ENCODE measurements at regions not wholly inside any gene's neighbourhood (a gene's known extent, or its start where the extent isn't known, plus 50 kb on each side); places are given as distances from the start of the nearest gene placed in this dataset.

DNA sequence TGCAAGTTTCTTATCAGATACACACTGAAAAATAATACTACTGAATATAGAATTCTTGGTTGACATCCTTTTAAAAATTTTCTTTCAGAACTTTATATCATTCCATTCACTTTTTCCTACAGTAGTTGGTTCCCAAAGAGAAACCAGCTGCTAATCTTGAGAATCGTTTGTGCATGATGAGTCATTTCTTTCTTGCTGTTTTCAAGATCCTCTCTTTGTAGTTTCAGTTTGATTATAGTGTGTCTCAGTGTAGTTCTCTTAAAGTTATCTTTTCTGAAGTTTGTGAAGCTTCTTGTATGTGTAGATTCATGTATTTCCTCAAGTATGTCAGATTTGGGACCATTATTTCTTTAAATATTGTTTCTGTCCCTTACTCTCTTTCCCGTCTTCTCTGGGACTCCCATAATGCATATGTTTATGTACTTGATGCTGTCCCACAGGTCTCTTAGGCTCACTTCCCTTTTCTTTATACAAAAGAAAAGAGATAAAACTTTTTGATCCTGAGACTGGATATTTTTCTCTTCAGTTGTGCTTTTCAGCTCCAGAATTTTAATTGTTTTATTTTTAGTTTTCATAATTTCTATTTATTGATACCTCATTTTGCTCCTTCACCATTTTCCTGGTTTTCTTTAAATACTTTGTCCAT, 801.0 kb downstream of the TDRD15 start:
- H3K23ac ChIP-seq (ENCODE audit: low read depth, low read length, poor library complexity), result no peak overlapping the region
- no CpG with 5 or more reads among the region's 2 CpGs for WGBS, 2 donors (ENCODE audit: extremely low coverage in 2 of 2, insufficient read length in 2 of 2, insufficient replicate concordance in 1 of 2)
- H4K8ac ChIP-seq (ENCODE audit: low read depth, low read length), result no peak overlapping the region

GRCh38 chr2:21928292-21928691, 804.5 kb downstream of the TDRD15 start:
- Histone ChIP-seq H3K9ac (ENCODE audit: low read depth, low read length, poor library complexity) (no peak overlapping the region), H3K23ac (ENCODE audit: low read depth, low read length, poor library complexity) (no peak overlapping the region), H4K91ac (ENCODE audit: low read depth, low read length, poor library complexity) (no peak overlapping the region), H2AFZ (ENCODE audit: low read length) (no peak overlapping the region), H3K27me3 (ENCODE audit: control insufficient read depth in 3 of 3, insufficient read depth in 3 of 3, low read depth in 1 of 3, low read length in 3 of 3) (no peaks in the 10 kb centered on the region), H3K27ac (replicated peaks; ENCODE audit: low read length) (no peak overlapping the region), H3K4me2 (ENCODE audit: insufficient read depth, low read length, poor library complexity, severe bottlenecking) (no peak overlapping the region), H3K14ac (ENCODE audit: low read length) (no peak overlapping the region), H3K9me3 (replicated peaks in 1 of 2; ENCODE audit: control insufficient read depth in 2 of 2, insufficient read depth in 1 of 2, low read depth in 1 of 2, low read length in 2 of 2) (no peaks in the 10 kb centered on the region), H3K79me1 (ENCODE audit: low read depth, low read length) (no peaks in the 10 kb centered on the region), H3K4me1 (ENCODE audit: control insufficient read depth in 2 of 2, insufficient read depth in 1 of 2, low read depth in 1 of 2, low read length in 2 of 2) (no peaks in the 10 kb centered on the region), H3K36me3 (replicated peaks in 1 of 2; ENCODE audit: control insufficient read depth in 2 of 2, insufficient read depth in 2 of 2, low read length in 2 of 2) (no peaks in the 10 kb centered on the region), H3K4ac (ENCODE audit: low read length) (no peak overlapping the region), H3K18ac (ENCODE audit: low read length) (no peak overlapping the region), H3K4me3 (ENCODE audit: low read length in 2 of 2) (no peak overlapping the region), H2BK120ac (ENCODE audit: low read depth, low read length) (no peak overlapping the region), H4K8ac (ENCODE audit: low read depth, low read length) (no peak overlapping the region), H2BK12ac (ENCODE audit: low read length) (no peak overlapping the region), H2BK5ac (ENCODE audit: low read length) (no peak overlapping the region), H2AK5ac (ENCODE audit: low read depth, low read length) (no peak overlapping the region), H2BK15ac (ENCODE audit: low read length) (no peak overlapping the region)
- no CpG with 5 or more reads among the region's 2 CpGs for WGBS, 2 donors (ENCODE audit: extremely low coverage in 2 of 2, insufficient read length in 2 of 2, insufficient replicate concordance in 1 of 2)
- DNase-seq (ENCODE audit: low spot score), result no peak

More for the DNA sequence above, 801.0 kb downstream of the TDRD15 start:
- no peak overlapping the region for H2AK5ac ChIP-seq (ENCODE audit: low read depth, low read length)
- H3K4me3 ChIP-seq (ENCODE audit: low read length in 2 of 2), result no peak overlapping the region
- DNase-seq (ENCODE audit: low spot score), result no peak
- H3K14ac ChIP-seq (ENCODE audit: low read length), result no peak overlapping the region
- H3K4me2 ChIP-seq (ENCODE audit: insufficient read depth, low read length, poor library complexity, severe bottlenecking), result no peak overlapping the region
- H3K18ac ChIP-seq (ENCODE audit: low read length), result no peak overlapping the region
- H2AFZ ChIP-seq (ENCODE audit: low read length), result no peak overlapping the region
- no peak overlapping the region for H3K27ac ChIP-seq (replicated peaks; ENCODE audit: low read length)
- H3K4me1 ChIP-seq (ENCODE audit: control insufficient read depth in 2 of 2, insufficient read depth in 1 of 2, low read depth in 1 of 2, low read length in 2 of 2), result no peaks in the 10 kb centered on the region
- no peak overlapping the region for H3K4ac ChIP-seq (ENCODE audit: low read length)
- H2BK120ac ChIP-seq (ENCODE audit: low read depth, low read length), result no peak overlapping the region
- no peak overlapping the region for H2BK15ac ChIP-seq (ENCODE audit: low read length)
- no peaks in the 10 kb centered on the region for H3K27me3 ChIP-seq (ENCODE audit: control insufficient read depth in 3 of 3, insufficient read depth in 3 of 3, low read depth in 1 of 3, low read length in 3 of 3)
- H3K79me1 ChIP-seq (ENCODE audit: low read depth, low read length), result no peaks in the 10 kb centered on the region
- no peaks in the 10 kb centered on the region for H3K36me3 ChIP-seq (replicated peaks in 1 of 2; ENCODE audit: control insufficient read depth in 2 of 2, insufficient read depth in 2 of 2, low read length in 2 of 2)
- H4K91ac ChIP-seq (ENCODE audit: low read depth, low read length, poor library complexity), result no peak overlapping the region
- H3K9ac ChIP-seq (ENCODE audit: low read depth, low read length, poor library complexity), result no peak overlapping the region
- no peak overlapping the region for H2BK12ac ChIP-seq (ENCODE audit: low read length)
- H3K9me3 ChIP-seq (replicated peaks in 1 of 2; ENCODE audit: control insufficient read depth in 2 of 2, insufficient read depth in 1 of 2, low read depth in 1 of 2, low read length in 2 of 2), result no peaks in the 10 kb centered on the region
- H2BK5ac ChIP-seq (ENCODE audit: low read length), result no peak overlapping the region

GRCh38 chr2:21930226-21930625, 806.5 kb downstream of the TDRD15 start:
- Histone ChIP-seq H2AFZ (ENCODE audit: low read length) (no peak overlapping the region), H3K9me3 (replicated peaks in 1 of 2; ENCODE audit: control insufficient read depth in 2 of 2, insufficient read depth in 1 of 2, low read depth in 1 of 2, low read length in 2 of 2) (no peaks in the 10 kb centered on the region), H2BK5ac (ENCODE audit: low read length) (no peak overlapping the region), H3K9ac (ENCODE audit: low read depth, low read length, poor library complexity) (no peak overlapping the region), H2BK12ac (ENCODE audit: low read length) (no peak overlapping the region), H2BK120ac (ENCODE audit: low read depth, low read length) (no peak overlapping the region), H3K4me3 (ENCODE audit: low read length in 2 of 2) (no peak overlapping the region), H3K27ac (replicated peaks; ENCODE audit: low read length) (no peak overlapping the region), H3K79me1 (ENCODE audit: low read depth, low read length) (no peaks in the 10 kb centered on the region), H3K18ac (ENCODE audit: low read length) (no peak overlapping the region), H4K91ac (ENCODE audit: low read depth, low read length, poor library complexity) (no peak overlapping the region), H3K4me2 (ENCODE audit: insufficient read depth, low read length, poor library complexity, severe bottlenecking) (no peak overlapping the region), H3K4ac (ENCODE audit: low read length) (no peak overlapping the region), H4K8ac (ENCODE audit: low read depth, low read length) (no peak overlapping the region), H3K27me3 (ENCODE audit: control insufficient read depth in 3 of 3, insufficient read depth in 3 of 3, low read depth in 1 of 3, low read length in 3 of 3) (no peaks in the 10 kb centered on the region), H2AK5ac (ENCODE audit: low read depth, low read length) (no peak overlapping the region), H2BK15ac (ENCODE audit: low read length) (no peak overlapping the region), H3K23ac (ENCODE audit: low read depth, low read length, poor library complexity) (no peak overlapping the region), H3K4me1 (ENCODE audit: control insufficient read depth in 2 of 2, insufficient read depth in 1 of 2, low read depth in 1 of 2, low read length in 2 of 2) (no peaks in the 10 kb centered on the region), H3K14ac (ENCODE audit: low read length) (no peak overlapping the region), H3K36me3 (replicated peaks in 1 of 2; ENCODE audit: control insufficient read depth in 2 of 2, insufficient read depth in 2 of 2, low read length in 2 of 2) (no peaks in the 10 kb centered on the region)
- no peak for DNase-seq (ENCODE audit: low spot score)
- no CpG with 5 or more reads among the region's 2 CpGs for WGBS, 2 donors (ENCODE audit: extremely low coverage in 2 of 2, insufficient read length in 2 of 2, insufficient replicate concordance in 1 of 2)

DNA sequence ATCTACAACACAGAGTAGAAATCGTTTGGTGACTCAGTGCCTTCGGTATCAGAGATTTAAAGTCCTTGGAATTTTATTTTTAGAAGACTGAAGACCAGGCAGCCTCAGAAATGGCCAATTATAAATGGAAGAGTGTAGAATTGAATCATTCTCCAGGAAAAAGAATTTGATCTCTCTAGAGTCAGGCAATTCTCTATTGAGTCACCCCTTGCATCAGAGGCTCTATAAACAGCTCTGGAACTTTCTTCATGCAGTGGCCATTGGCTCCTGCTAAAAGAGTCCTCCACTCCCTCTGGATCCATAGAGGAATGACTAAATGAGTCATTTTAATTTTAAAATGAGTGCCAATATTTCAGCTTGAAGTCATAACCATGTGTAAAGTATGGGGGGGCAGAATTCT, 816.2 kb downstream of the TDRD15 start:
- H3K4me2 ChIP-seq (ENCODE audit: insufficient read depth, low read length, poor library complexity, severe bottlenecking), result no peak overlapping the region
- no peak overlapping the region for H2BK12ac ChIP-seq (ENCODE audit: low read length)
- H2AK5ac ChIP-seq (ENCODE audit: low read depth, low read length), result no peak overlapping the region
- H2BK120ac ChIP-seq (ENCODE audit: low read depth, low read length), result no peak overlapping the region
- no peaks in the 10 kb centered on the region for H3K27me3 ChIP-seq (ENCODE audit: control insufficient read depth in 3 of 3, insufficient read depth in 3 of 3, low read depth in 1 of 3, low read length in 3 of 3)
- WGBS, 2 donors (ENCODE audit: extremely low coverage in 2 of 2, insufficient read length in 2 of 2, insufficient replicate concordance in 1 of 2), result no CpG with 5 or more reads among the region's 2 CpGs
- DNase-seq (ENCODE audit: low spot score), result no peak
- H3K4ac ChIP-seq (ENCODE audit: low read length), result no peak overlapping the region
- H4K91ac ChIP-seq (ENCODE audit: low read depth, low read length, poor library complexity), result no peak overlapping the region
- no peak overlapping the region for H4K8ac ChIP-seq (ENCODE audit: low read depth, low read length)
- no peak overlapping the region for H2BK5ac ChIP-seq (ENCODE audit: low read length)
- no peaks in the 10 kb centered on the region for H3K36me3 ChIP-seq (replicated peaks in 1 of 2; ENCODE audit: control insufficient read depth in 2 of 2, insufficient read depth in 2 of 2, low read length in 2 of 2)
- no peaks in the 10 kb centered on the region for H3K4me1 ChIP-seq (ENCODE audit: control insufficient read depth in 2 of 2, insufficient read depth in 1 of 2, low read depth in 1 of 2, low read length in 2 of 2)
- H3K27ac ChIP-seq (replicated peaks; ENCODE audit: low read length), result no peak overlapping the region
- H3K18ac ChIP-seq (ENCODE audit: low read length), result no peak overlapping the region
- H3K23ac ChIP-seq (ENCODE audit: low read depth, low read length, poor library complexity), result no peak overlapping the region
- no peak overlapping the region for H3K4me3 ChIP-seq (ENCODE audit: low read length in 2 of 2)
- no peak overlapping the region for H3K9ac ChIP-seq (ENCODE audit: low read depth, low read length, poor library complexity)
- H2BK15ac ChIP-seq (ENCODE audit: low read length), result no peak overlapping the region
- H2AFZ ChIP-seq (ENCODE audit: low read length), result no peak overlapping the region
- H3K14ac ChIP-seq (ENCODE audit: low read length), result no peak overlapping the region
- no peaks in the 10 kb centered on the region for H3K79me1 ChIP-seq (ENCODE audit: low read depth, low read length)
- H3K9me3 ChIP-seq (replicated peaks in 1 of 2; ENCODE audit: control insufficient read depth in 2 of 2, insufficient read depth in 1 of 2, low read depth in 1 of 2, low read length in 2 of 2), result no peaks in the 10 kb centered on the region
